SK-N-SH treated with all-trans-retinoic acid at 6 μM for 48 hours (cell line): ENCODE measurements at regions not wholly inside any gene's neighbourhood (a gene's known extent, or its start where the extent isn't known, plus 50 kb on each side); places are given as distances from the start of the nearest gene placed in this dataset.

ENCODE experiments used
- ATAC-seq: fragments of 200-7000 bp; cut with Tn5 transposase; 3 replicates; pipeline ENCODE4 v1.9.1; 2020; ENCODE audit warnings: mild to moderate bottlenecking, moderate library complexity
- ARNTL ChIP-seq: fragments of 450-650 bp; formaldehyde crosslinking; IDR thresholded peaks from 2 replicates; pipeline ENCODE4 v1.5.0; 2020; ENCODE audit warnings: low read depth, mild to moderate bottlenecking, moderate library complexity, borderline replicate concordance
- BACH2 ChIP-seq: fragments of 250-450 bp; sonication (Bioruptor Pico); IDR thresholded peaks from 2 replicates; pipeline ENCODE4 v1.9.0; 2021; ENCODE audit warnings: mild to moderate bottlenecking, borderline replicate concordance
- CREB5 ChIP-seq: fragments of 250-450 bp; sonication (Bioruptor Pico); IDR thresholded peaks from 2 replicates; pipeline ENCODE4 v1.5.1; 2020; ENCODE audit warnings: low read depth, mild to moderate bottlenecking, moderate library complexity
- CSDC2 ChIP-seq: fragments of 250-450 bp; sonication (Bioruptor Pico); IDR thresholded peaks from 2 replicates; pipeline ENCODE4 v1.5.0; 2020; ENCODE audit warnings: mild to moderate bottlenecking, moderate library complexity
- CSRNP3 ChIP-seq: fragments of 250-450 bp; sonication (Bioruptor Pico); IDR thresholded peaks from 2 replicates; pipeline ENCODE4 v1.5.1; 2021; ENCODE audit warnings: mild to moderate bottlenecking, moderate library complexity
- ESRRG ChIP-seq: fragments of 250-450 bp; sonication (Bioruptor Pico); IDR thresholded peaks from 2 replicates; pipeline ENCODE4 v1.6.1; 2021; ENCODE audit warnings: mild to moderate bottlenecking
- GLIS3 ChIP-seq: fragments of 250-450 bp; sonication (Bioruptor Pico); IDR thresholded peaks from 2 replicates; pipeline ENCODE4 v1.5.0; 2020; ENCODE audit warnings: mild to moderate bottlenecking, moderate library complexity
- ISL1 ChIP-seq: fragments of 250-450 bp; sonication (Bioruptor Pico); IDR thresholded peaks from 2 replicates; pipeline ENCODE4 v2.1.2; 2022; ENCODE audit warnings: mild to moderate bottlenecking, moderate library complexity
- OSR1 ChIP-seq: fragments of 250-450 bp; sonication (Bioruptor Pico); IDR thresholded peaks from 2 replicates; pipeline ENCODE4 v1.8.0; 2022; ENCODE audit warnings: moderate library complexity, mild to moderate bottlenecking, inconsistent platforms
- POU6F1 ChIP-seq: fragments of 250-450 bp; sonication (Bioruptor Pico); IDR thresholded peaks from 2 replicates; pipeline ENCODE4 v1.8.0; 2021; ENCODE audit warnings: low read depth, mild to moderate bottlenecking, moderate library complexity, borderline replicate concordance
- PPARA ChIP-seq: fragments of 250-450 bp; sonication (Bioruptor Pico); IDR thresholded peaks from 2 replicates; pipeline ENCODE4 v1.5.0; 2020; ENCODE audit warnings: mild to moderate bottlenecking, borderline replicate concordance
- RARB ChIP-seq: fragments of 250-450 bp; sonication (Bioruptor Pico); IDR thresholded peaks from 2 replicates; pipeline ENCODE4 v1.8.0; 2021; ENCODE audit warnings: mild to moderate bottlenecking, moderate library complexity
- SNAI2 ChIP-seq: fragments of 250-450 bp; sonication (Bioruptor Pico); IDR thresholded peaks from 2 replicates; pipeline ENCODE4 v1.5.0; 2020; ENCODE audit warnings: mild to moderate bottlenecking, moderate library complexity
- TCF4 ChIP-seq: fragments of 250-450 bp; sonication (Bioruptor Pico); IDR thresholded peaks from 2 replicates; pipeline ENCODE4 v1.8.0; 2021; ENCODE audit warnings: mild to moderate bottlenecking, moderate library complexity, borderline replicate concordance
- TSHZ2 ChIP-seq: fragments of 250-450 bp; sonication (Bioruptor Pico); IDR thresholded peaks from 2 replicates; pipeline ENCODE4 v1.5.0; 2020; ENCODE audit warnings: mild to moderate bottlenecking, moderate library complexity
- ZC3H10 ChIP-seq: fragments of 250-450 bp; sonication (Bioruptor Pico); IDR thresholded peaks from 2 replicates; pipeline ENCODE4 v1.5.1; 2021; ENCODE audit warnings: mild to moderate bottlenecking, moderate library complexity
- ZFP3 ChIP-seq: fragments of 250-450 bp; sonication (Bioruptor Pico); IDR thresholded peaks from 2 replicates; pipeline ENCODE4 v1.5.0; 2020; ENCODE audit warnings: mild to moderate bottlenecking, moderate library complexity
- ZFP30 ChIP-seq: fragments of 450-650 bp; formaldehyde crosslinking; IDR thresholded peaks from 2 replicates; pipeline ENCODE4 v1.5.0; 2022; ENCODE audit warnings: mild to moderate bottlenecking, moderate library complexity
- ZNF565 ChIP-seq: fragments of 450-650 bp; formaldehyde crosslinking; conservative IDR thresholded peaks from 2 replicates; pipeline ENCODE4 v1.5.0; 2020; ENCODE audit warnings: low read depth, mild to moderate bottlenecking, moderate library complexity
- ZNF70 ChIP-seq: fragments of 450-650 bp; formaldehyde crosslinking; IDR thresholded peaks from 2 replicates; pipeline ENCODE4 v1.5.0; 2020; ENCODE audit warnings: mild to moderate bottlenecking, moderate library complexity
- ZNF8 ChIP-seq: fragments of 450-650 bp; formaldehyde crosslinking; IDR thresholded peaks from 2 replicates; pipeline ENCODE4 v1.5.0; 2020; ENCODE audit warnings: mild to moderate bottlenecking, moderate library complexity

GRCh38 chr21:21851205-21851604 is 853.0 kb downstream of the NCAM2 start (continued):
- no peak for TF ChIP-seq TSHZ2
- no peak for TF ChIP-seq ZC3H10
- TF ChIP-seq CREB5 (CRISPR knock-in tag): no peak
- no peak for TF ChIP-seq ARNTL (CRISPR knock-in tag)

- ATAC-seq: peak; percentile 73
- TF ChIP-seq ARNTL (CRISPR knock-in tag) (no peak), CREB5 (CRISPR knock-in tag) (no peak), ISL1 (CRISPR knock-in tag) (peak; percentile 64; the same call in 1 of the 2 replicates), ZNF8 (CRISPR knock-in tag) (no peak), RARB (CRISPR knock-in tag) (no peak), ZC3H10 (peak; percentile 81), ZNF70 (CRISPR knock-in tag) (no peak), TSHZ2 (no peak), POU6F1 (0 out of 2 replicates have a peak, but pooled peaks have one; percentile 30), ZNF565 (CRISPR knock-in tag) (no peak), GLIS3 (no peak), ESRRG (CRISPR knock-in tag) (no peak)
These were observed 853.4 kb downstream of the NCAM2 start for GRCh38 chr21:21851657-21852056.

GRCh38 chr21:21858502-21859334 is 860.5 kb downstream of the NCAM2 start:
- no peak for ATAC-seq
- TF ChIP-seq ZC3H10: no peak
- TF ChIP-seq OSR1: no peak
- no peak for TF ChIP-seq ZNF8 (CRISPR knock-in tag)
- TF ChIP-seq CSDC2 (CRISPR knock-in tag): no peak
- no peak for TF ChIP-seq ZFP30 (CRISPR knock-in tag)
- TF ChIP-seq PPARA (CRISPR knock-in tag): no peak
- TF ChIP-seq ZNF565 (CRISPR knock-in tag): no peak
- TF ChIP-seq CREB5 (CRISPR knock-in tag): no peak
- TF ChIP-seq ARNTL (CRISPR knock-in tag): no peak
- no peak for TF ChIP-seq CSRNP3 (CRISPR knock-in tag)
- no peak for TF ChIP-seq BACH2 (CRISPR knock-in tag)
- TF ChIP-seq GLIS3: no peak
- no peak for TF ChIP-seq SNAI2 (CRISPR knock-in tag)
- TF ChIP-seq ESRRG (CRISPR knock-in tag): no peak
- no peak for TF ChIP-seq ISL1 (CRISPR knock-in tag)
- TF ChIP-seq RARB (CRISPR knock-in tag): no peak
- TF ChIP-seq ZFP3 (CRISPR knock-in tag): no peak
- TF ChIP-seq TCF4 (CRISPR knock-in tag): no peak
